ENCODE measurements at regions not wholly inside any gene's neighbourhood (a gene's known extent, or its start where the extent isn't known, plus 50 kb on each side); places are given as distances from the start of the nearest gene placed in this dataset.

DNA sequence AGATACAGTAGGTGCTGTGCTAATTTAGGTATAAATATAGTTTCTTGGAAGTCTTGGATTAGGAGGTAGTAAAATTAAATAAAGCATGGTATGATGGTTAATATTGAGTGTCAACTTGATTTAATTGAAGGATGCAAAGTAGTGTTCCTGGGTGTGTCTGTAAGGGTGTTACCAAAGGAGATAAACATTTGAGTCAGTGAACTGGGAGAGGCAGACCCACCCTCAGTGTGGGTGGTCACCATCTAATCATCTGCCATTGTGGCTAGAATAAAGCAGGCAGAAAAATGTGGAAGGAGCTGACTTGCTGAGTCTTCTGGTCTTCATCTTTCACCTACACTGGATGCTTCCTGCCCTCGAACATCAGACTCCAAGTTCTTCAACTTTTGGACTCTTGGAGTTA, 153.7 kb upstream of the GK2 start:
- TF ChIP-seq, protein P1, sequence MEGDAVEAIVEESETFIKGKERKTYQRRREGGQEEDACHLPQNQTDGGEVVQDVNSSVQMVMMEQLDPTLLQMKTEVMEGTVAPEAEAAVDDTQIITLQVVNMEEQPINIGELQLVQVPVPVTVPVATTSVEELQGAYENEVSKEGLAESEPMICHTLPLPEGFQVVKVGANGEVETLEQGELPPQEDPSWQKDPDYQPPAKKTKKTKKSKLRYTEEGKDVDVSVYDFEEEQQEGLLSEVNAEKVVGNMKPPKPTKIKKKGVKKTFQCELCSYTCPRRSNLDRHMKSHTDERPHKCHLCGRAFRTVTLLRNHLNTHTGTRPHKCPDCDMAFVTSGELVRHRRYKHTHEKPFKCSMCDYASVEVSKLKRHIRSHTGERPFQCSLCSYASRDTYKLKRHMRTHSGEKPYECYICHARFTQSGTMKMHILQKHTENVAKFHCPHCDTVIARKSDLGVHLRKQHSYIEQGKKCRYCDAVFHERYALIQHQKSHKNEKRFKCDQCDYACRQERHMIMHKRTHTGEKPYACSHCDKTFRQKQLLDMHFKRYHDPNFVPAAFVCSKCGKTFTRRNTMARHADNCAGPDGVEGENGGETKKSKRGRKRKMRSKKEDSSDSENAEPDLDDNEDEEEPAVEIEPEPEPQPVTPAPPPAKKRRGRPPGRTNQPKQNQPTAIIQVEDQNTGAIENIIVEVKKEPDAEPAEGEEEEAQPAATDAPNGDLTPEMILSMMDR (IDR thresholded peaks at IDR 0.05; ENCODE audit: low read length), result no peak
- TF ChIP-seq EZH2 (IDR thresholded peaks at IDR 0.05; ENCODE audit: borderline replicate concordance, low read length), result no peak
